SK-N-SH treated with all-trans-retinoic acid at 6 μM for 48 hours (cell line): ENCODE measurements at regions not wholly inside any gene's neighbourhood (a gene's known extent, or its start where the extent isn't known, plus 50 kb on each side); places are given as distances from the start of the nearest gene placed in this dataset.

Experiments
- ARNTL ChIP-seq: fragments of 450-650 bp; formaldehyde crosslinking; IDR thresholded peaks from 2 replicates; pipeline ENCODE4 v1.5.0; 2020; ENCODE audit warnings: low read depth, mild to moderate bottlenecking, moderate library complexity, borderline replicate concordance
- BACH2 ChIP-seq: fragments of 250-450 bp; sonication (Bioruptor Pico); IDR thresholded peaks from 2 replicates; pipeline ENCODE4 v1.9.0; 2021; ENCODE audit warnings: mild to moderate bottlenecking, borderline replicate concordance
- CSDC2 ChIP-seq: fragments of 250-450 bp; sonication (Bioruptor Pico); IDR thresholded peaks from 2 replicates; pipeline ENCODE4 v1.5.0; 2020; ENCODE audit warnings: mild to moderate bottlenecking, moderate library complexity
- ESRRG ChIP-seq: fragments of 250-450 bp; sonication (Bioruptor Pico); IDR thresholded peaks from 2 replicates; pipeline ENCODE4 v1.6.1; 2021; ENCODE audit warnings: mild to moderate bottlenecking
- GLIS3 ChIP-seq: fragments of 250-450 bp; sonication (Bioruptor Pico); IDR thresholded peaks from 2 replicates; pipeline ENCODE4 v1.5.0; 2020; ENCODE audit warnings: mild to moderate bottlenecking, moderate library complexity
- RARB ChIP-seq: fragments of 250-450 bp; sonication (Bioruptor Pico); IDR thresholded peaks from 2 replicates; pipeline ENCODE4 v1.8.0; 2021; ENCODE audit warnings: mild to moderate bottlenecking, moderate library complexity
- ZC3H10 ChIP-seq: fragments of 250-450 bp; sonication (Bioruptor Pico); IDR thresholded peaks from 2 replicates; pipeline ENCODE4 v1.5.1; 2021; ENCODE audit warnings: mild to moderate bottlenecking, moderate library complexity
- ZFP30 ChIP-seq: fragments of 450-650 bp; formaldehyde crosslinking; IDR thresholded peaks from 2 replicates; pipeline ENCODE4 v1.5.0; 2022; ENCODE audit warnings: mild to moderate bottlenecking, moderate library complexity
- ZNF565 ChIP-seq: fragments of 450-650 bp; formaldehyde crosslinking; conservative IDR thresholded peaks from 2 replicates; pipeline ENCODE4 v1.5.0; 2020; ENCODE audit warnings: low read depth, mild to moderate bottlenecking, moderate library complexity
- ZNF70 ChIP-seq: fragments of 450-650 bp; formaldehyde crosslinking; IDR thresholded peaks from 2 replicates; pipeline ENCODE4 v1.5.0; 2020; ENCODE audit warnings: mild to moderate bottlenecking, moderate library complexity
- ZNF8 ChIP-seq: fragments of 450-650 bp; formaldehyde crosslinking; IDR thresholded peaks from 2 replicates; pipeline ENCODE4 v1.5.0; 2020; ENCODE audit warnings: mild to moderate bottlenecking, moderate library complexity
- TF ChIP-seq, protein P1 (sequence below): fragments of 250-450 bp; sonication (Bioruptor Pico); IDR thresholded peaks from 2 replicates; pipeline ENCODE4 v1.8.0; 2020; ENCODE audit warnings: mild to moderate bottlenecking, moderate library complexity, borderline replicate concordance
- TF ChIP-seq, protein P2 (sequence below): fragments of 250-450 bp; sonication (Bioruptor Pico); IDR thresholded peaks from 2 replicates; pipeline ENCODE4 v1.5.1; 2020; ENCODE audit warnings: low read depth, mild to moderate bottlenecking, moderate library complexity
- TF ChIP-seq, protein P3 (sequence below): fragments of 250-450 bp; sonication (Bioruptor Pico); IDR thresholded peaks from 2 replicates; pipeline ENCODE4 v1.8.0; 2021; ENCODE audit warnings: low read depth, mild to moderate bottlenecking, moderate library complexity, borderline replicate concordance

DNA sequence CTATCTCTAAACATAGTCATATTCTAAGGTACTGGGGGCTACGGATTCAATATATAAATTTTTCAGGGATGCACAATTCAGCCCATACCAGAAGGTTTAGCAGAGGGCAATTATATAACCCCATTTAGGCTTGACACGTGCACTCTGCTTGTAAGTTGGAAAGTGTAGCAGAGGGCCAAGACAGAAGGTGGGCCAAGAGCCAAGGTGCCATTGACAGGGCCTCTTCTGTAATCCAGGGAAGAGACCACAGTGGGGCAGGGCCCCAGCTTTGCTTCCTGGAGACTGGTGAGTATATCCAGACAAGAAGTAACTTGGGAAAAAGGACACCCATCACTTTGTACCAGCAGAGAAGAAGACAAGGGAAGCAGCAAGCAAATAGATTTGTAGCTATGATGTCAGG, 672.4 kb upstream of the MARCKS start:
- TF ChIP-seq ZNF565 (no peak), ZNF8 (CRISPR knock-in tag) (no peak), RARB (no peak), ESRRG (CRISPR knock-in tag) (no peak), ARNTL (CRISPR knock-in tag) (no peak), BACH2 (no peak), GLIS3 (CRISPR knock-in tag) (no peak), CSDC2 (CRISPR knock-in tag) (no peak), ZFP30 (CRISPR knock-in tag) (no peak), ZNF70 (CRISPR knock-in tag) (no peak), ZC3H10 (no peak)
- TF ChIP-seq, protein P1, sequence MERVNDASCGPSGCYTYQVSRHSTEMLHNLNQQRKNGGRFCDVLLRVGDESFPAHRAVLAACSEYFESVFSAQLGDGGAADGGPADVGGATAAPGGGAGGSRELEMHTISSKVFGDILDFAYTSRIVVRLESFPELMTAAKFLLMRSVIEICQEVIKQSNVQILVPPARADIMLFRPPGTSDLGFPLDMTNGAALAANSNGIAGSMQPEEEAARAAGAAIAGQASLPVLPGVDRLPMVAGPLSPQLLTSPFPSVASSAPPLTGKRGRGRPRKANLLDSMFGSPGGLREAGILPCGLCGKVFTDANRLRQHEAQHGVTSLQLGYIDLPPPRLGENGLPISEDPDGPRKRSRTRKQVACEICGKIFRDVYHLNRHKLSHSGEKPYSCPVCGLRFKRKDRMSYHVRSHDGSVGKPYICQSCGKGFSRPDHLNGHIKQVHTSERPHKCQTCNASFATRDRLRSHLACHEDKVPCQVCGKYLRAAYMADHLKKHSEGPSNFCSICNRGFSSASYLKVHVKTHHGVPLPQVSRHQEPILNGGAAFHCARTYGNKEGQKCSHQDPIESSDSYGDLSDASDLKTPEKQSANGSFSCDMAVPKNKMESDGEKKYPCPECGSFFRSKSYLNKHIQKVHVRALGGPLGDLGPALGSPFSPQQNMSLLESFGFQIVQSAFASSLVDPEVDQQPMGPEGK (CRISPR knock-in tag), result no peak
- TF ChIP-seq, protein P2, sequence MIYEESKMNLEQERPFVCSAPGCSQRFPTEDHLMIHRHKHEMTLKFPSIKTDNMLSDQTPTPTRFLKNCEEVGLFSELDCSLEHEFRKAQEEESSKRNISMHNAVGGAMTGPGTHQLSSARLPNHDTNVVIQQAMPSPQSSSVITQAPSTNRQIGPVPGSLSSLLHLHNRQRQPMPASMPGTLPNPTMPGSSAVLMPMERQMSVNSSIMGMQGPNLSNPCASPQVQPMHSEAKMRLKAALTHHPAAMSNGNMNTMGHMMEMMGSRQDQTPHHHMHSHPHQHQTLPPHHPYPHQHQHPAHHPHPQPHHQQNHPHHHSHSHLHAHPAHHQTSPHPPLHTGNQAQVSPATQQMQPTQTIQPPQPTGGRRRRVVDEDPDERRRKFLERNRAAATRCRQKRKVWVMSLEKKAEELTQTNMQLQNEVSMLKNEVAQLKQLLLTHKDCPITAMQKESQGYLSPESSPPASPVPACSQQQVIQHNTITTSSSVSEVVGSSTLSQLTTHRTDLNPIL (CRISPR knock-in tag), result no peak
- TF ChIP-seq, protein P3, sequence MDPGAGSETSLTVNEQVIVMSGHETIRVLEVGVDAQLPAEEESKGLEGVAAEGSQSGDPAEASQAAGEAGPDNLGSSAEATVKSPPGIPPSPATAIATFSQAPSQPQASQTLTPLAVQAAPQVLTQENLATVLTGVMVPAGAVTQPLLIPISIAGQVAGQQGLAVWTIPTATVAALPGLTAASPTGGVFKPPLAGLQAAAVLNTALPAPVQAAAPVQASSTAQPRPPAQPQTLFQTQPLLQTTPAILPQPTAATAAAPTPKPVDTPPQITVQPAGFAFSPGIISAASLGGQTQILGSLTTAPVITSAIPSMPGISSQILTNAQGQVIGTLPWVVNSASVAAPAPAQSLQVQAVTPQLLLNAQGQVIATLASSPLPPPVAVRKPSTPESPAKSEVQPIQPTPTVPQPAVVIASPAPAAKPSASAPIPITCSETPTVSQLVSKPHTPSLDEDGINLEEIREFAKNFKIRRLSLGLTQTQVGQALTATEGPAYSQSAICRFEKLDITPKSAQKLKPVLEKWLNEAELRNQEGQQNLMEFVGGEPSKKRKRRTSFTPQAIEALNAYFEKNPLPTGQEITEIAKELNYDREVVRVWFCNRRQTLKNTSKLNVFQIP (CRISPR knock-in tag), result no peak
